ENCODE measurements at regions not wholly inside any gene's neighbourhood (a gene's known extent, or its start where the extent isn't known, plus 50 kb on each side); places are given as distances from the start of the nearest gene placed in this dataset.
"Not testable (repeated sequence)": the region's sequence is repeated elsewhere in the genome, so short reads cannot be mapped to it uniquely, and the experiment has no call there.

GRCh38 chr15:70523192-70523591 is 240.2 kb downstream of the UACA start:
- FAIRE-seq = no peak

GRCh38 chr15:70522323-70522966 is 240.9 kb downstream of the UACA start:
- FAIRE-seq = no peak

- no peak for FAIRE-seq
Observed at GRCh38 chr15:70521576-70522322, 241.6 kb downstream of the UACA start.

GRCh38 chr15:70519616-70520015 is 243.7 kb downstream of the UACA start:
- no peak for FAIRE-seq

- FAIRE-seq = no peak
Observed at GRCh38 chr15:70519004-70519365, 244.4 kb downstream of the UACA start.

- FAIRE-seq = no peak
Observed at GRCh38 chr15:70518201-70519003, 245.0 kb downstream of the UACA start.

DNA sequence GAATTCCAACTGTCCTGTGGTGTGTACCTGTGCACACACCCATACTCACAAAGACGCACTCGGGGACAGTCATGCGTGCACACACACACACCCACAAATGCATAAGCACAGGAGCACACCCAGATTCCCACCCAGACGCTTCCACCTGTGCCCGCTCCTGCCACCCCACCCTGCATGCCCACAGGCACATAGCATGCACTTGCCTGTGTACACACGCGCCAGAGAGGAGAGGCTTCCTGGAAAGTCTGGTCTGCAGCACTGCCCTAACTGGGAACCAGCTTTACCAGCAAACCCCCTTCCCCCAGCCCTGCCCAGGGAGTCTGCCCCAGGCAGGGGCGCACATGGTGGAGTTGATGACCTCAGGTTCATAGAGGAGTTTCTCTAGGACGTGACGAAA is 246.2 kb downstream of the UACA start:
- FAIRE-seq = no peak

DNA sequence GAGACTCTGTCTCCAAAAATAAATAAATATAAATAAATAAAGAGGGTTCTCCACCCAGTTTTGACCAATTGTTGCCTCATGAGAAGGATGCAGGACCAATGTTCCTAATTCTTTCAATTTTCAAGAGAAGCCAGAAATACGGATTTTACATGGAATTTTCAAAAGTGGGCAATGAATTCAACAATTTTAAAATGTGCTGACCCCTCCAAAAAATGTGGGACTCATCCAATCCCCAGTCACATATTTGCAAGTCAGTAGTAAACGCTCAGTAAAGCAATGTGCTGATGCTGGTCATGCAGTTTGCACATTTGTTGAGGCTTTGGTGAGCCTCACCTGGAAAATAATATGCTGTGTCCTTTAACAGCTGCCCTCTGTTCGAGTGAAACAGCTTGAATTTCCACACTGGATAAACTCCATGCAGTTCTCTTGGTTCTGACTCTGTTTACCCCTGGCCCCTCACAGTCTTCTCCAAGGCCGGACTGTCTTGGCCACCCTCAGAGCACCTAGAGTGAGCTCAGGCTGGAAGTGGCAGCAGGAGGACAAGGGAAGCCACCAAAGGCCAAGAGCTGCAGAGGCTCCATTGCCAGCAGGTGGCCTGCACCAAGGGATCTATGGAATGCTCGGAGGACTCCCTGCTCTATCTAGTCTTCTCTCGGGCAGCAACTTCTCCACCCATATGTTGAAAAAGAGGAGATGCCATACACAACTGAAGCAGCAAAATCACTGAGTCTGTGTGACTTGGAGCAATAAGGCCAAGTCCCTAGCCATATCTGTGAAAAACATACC is 246.8 kb downstream of the UACA start:
- no peak for FAIRE-seq

DNA sequence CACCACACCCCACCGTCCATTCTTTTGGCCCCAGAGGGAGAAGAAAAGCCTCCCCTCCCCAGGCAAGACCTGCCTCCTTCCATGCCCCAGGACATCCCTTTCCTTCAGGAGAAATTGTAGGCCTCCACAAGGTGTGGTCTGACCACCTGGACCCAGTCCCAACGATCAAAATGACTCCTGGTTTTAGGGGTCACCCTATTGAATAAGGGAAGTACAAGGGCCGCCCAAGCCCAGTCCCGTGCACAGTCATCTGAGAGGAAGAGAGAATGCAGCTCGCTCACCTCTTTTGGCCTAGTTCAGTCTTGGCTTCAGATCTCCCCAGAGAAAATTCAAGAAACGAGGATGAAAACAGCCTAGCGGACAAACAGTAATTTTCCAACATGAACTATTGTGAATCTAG is 249.1 kb downstream of the UACA start:
- no peak for FAIRE-seq

DNA sequence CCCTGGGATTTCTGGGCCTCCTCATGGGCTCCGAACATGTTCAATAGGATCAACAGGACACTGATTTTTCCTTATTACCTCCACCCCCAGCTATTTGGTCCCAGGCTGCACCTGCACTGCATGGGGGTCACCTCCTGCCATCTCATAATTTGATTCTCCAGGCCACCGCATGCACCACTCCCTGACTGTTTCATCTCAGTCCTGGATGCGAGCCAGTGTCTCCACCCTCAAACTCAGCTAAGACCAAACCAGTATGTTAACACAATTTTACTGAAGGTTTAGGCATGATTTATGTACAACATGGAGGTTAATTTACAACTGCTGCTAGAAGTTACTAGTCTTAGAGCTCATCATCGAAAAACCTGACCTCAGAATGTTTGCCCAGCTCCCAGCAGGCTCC is 249.5 kb downstream of the UACA start:
- no peak for FAIRE-seq

DNA sequence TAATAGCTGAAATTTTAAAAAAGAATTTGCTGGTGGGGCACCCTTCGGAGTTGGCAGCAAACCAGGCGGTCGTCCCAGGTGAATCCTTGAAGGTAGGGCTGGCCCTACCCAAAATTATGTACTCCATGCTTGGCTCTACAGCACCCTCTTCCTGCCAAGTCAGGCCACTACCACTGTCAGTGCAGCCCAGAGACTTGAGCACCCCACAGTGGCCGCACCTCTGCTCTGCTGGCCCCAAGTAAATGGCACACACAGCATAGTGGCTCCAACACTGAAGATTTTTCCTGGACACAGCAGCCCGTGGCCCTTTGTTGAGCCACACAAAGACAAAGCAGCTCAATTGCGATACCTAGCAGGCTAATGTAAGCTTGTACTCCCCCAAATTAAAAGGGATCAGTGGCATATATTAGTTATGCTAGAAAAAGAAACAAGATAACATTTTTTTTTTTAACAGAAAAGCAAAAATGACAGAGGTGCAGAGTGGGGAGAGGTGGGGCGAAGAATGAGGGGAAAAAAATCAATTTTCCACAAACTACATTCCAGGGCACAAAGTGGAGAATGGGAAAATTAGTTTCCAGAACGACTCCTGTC is 250.5 kb downstream of the UACA start:
- FAIRE-seq = no peak

DNA sequence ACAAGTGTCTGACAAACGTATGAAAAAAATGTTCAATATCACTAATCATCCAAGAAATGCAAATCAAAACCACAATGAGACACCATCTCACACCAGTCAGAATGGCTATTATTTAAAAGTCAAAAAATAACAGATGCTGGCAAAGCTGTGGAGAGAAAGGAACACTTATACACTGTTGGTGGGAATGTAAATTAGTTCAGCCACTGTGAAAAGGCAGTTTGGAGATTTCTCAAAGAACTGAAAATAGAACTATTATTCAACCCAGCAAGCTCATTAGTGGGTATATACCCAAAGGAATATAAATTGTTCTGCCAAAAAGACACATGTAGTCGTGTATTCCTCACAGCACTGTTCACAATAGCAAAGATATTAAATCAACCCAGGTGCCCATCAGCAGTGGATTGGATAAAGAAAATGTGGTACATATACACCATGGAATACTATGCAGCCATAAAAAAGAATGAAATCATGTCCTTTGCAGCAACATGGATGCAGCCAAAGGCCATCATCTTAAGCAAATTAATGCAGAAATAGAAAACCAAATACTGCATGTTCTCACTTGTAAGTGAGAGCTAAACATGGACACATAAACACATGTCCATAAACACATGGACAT is 251.3 kb downstream of the UACA start:
- FAIRE-seq = not testable (repeated sequence)

- no peak for FAIRE-seq
Observed at GRCh38 chr15:70510433-70510832, 252.9 kb downstream of the UACA start.

DNA sequence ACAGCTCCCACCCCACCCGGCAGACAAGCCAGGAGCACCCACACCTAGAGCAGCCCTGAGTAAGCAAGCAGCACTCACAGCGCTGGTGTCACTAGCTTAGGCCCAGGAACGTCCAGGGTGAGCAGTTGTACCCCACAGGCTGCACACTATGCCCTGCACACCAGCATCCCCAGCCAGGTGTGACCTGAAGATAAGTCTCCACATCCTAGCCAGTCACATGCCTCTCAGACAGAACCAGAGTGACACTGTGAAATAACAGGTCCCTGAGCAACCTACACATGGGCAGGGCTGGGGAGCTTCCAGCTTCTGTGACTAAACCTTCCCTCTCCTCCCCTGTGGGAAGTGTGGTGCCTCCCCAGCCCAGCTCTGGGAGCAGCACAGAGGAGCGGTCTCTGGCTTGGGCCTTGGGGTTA is 253.6 kb downstream of the UACA start:
- FAIRE-seq = no peak

- no peak for FAIRE-seq
Observed at GRCh38 chr15:70509282-70509662, 254.1 kb downstream of the UACA start.

GRCh38 chr15:70508561-70509281 is 254.6 kb downstream of the UACA start:
- FAIRE-seq = no peak

DNA sequence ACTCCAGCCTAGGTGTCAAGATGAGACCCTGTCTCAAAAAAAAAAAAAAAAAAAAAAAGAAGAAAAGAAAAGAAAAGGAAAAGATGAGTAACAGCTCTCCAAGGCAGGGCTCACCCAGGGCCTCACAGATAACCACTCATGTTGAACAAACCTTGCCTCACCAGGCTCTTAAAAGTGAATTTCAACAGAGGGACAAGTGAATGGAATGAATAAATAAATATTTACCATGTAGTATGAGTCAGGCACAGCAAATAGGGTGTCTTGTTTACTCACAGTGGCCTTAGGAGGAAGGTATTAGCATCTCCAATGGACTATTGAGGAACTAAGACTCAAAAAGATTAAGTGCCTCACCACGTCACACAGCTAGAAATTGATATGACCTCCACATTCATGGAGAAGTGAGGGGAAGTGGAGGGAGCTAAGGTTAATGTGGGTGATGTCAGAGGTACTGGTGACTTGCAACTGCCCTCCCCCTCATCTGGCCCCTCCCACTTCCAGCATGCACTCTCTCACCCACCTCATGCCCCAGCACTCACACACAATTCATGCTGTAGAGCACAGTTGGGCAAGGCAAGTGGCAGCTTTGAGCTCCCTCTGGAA is 255.5 kb downstream of the UACA start:
- no peak for FAIRE-seq

DNA sequence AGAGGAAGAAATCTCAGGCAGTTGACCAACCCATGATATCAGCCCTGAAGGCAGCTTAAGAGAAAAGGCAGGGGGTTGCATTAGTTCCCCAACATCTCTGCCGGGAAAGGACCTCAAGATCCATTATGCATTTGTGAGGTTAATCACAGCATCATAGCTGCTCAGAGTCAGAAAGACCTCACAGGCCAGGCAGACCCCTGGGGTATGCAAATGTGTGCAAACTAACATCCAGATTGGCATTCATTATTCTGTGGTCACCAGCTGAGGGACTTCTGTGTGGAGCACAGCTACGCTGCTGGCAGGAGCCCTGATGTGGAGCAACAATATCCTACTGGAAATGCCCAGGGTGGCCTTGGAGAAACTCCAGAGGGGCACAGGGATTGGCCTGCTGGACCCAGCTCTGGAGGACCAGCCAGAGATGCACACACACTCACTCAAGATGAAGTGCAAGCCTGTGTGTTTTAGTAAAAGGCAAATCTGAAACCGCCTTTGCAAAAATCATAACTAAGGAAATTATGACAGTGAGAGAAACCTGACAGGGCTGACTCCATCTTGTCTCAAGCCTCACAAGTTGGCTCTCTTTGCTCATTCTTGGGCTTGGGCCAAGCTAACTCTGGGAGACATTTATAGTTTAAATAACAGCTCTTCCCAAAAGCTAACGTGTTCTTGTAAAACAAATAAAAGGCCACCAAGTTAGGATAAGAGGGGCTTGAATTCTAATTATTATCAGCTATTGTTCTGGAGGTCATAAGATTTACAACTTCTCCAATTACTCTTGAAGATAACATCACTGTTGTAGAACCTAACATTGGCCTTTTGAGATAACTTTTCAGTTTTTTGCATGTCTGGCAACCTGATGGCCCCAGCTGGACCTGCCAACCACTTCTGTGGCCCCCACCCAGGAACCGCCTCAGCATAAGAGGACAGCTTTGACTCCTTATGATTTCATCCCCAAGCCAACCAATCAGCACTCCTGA is 257.1 kb downstream of the UACA start:
- FAIRE-seq = no peak

- FAIRE-seq = no peak
Observed at GRCh38 chr15:70505411-70505919, 257.9 kb downstream of the UACA start.

GRCh38 chr15:70504988-70505387 is 258.4 kb downstream of the UACA start:
- no peak for FAIRE-seq
